H1 (cell line): ENCODE measurements at regions not wholly inside any gene's neighbourhood (a gene's known extent, or its start where the extent isn't known, plus 50 kb on each side); places are given as distances from the start of the nearest gene placed in this dataset.

Source experiments
- CTCF ChIA-PET: fragments of 300-600 bp; sonication (Branson Sonifier 250); formaldehyde crosslinking; loops from one replicate; lab custom pipeline; 2021; ENCODE audit not compliant: partially characterized antibody; lab: Charles Lee
- POLR2A ChIA-PET: fragments of 300-600 bp; sonication (Branson Sonifier 250); formaldehyde crosslinking; loops from one replicate; lab custom pipeline; 2021; ENCODE audit warnings: inconsistent platforms; ENCODE audit not compliant: partially characterized antibody; lab: Charles Lee
- DNase-seq, 2 experiments: peaks; one replicate each; pipeline versions ENCODE4 v3.0.0 to v3.0.0-alpha.2; 2010 to 2022; ENCODE audit warnings: low spot score in 2 of 2, low read depth in 1 of 2, mixed read lengths in 1 of 2
- FAIRE-seq: peaks from 2 replicates; lab custom pipeline; 2011; peaks lifted over from hg19 to GRCh38; lab: Jason Lieb, UNC
- H2AFZ ChIP-seq: 2 replicates; pipeline ENCODE4 v1.8.1; 2012; ENCODE audit warnings: low read length, inconsistent platforms
- H2AK5ac ChIP-seq: 2 replicates; pipeline ENCODE4 v1.6.1; 2013; ENCODE audit warnings: low read depth, low read length
- H2BK120ac ChIP-seq: replicated peaks from 2 replicates; pipeline ENCODE3; 2013; ENCODE audit warnings: low read depth, low read length, inconsistent platforms
- H2BK12ac ChIP-seq: 2 replicates; pipeline ENCODE4 v1.6.1; 2013; ENCODE audit warnings: low read depth, low read length
- H2BK15ac ChIP-seq: 2 replicates; pipeline ENCODE4 v1.6.1; 2013; ENCODE audit warnings: low read length
- H2BK20ac ChIP-seq: 2 replicates; pipeline ENCODE4 v1.6.1; 2013; ENCODE audit warnings: low read length
- H2BK5ac ChIP-seq: 2 replicates; pipeline ENCODE4 v1.6.1; 2013; ENCODE audit warnings: low read depth, low read length
- H3K14ac ChIP-seq: 2 replicates; pipeline ENCODE4 v1.6.1; 2013; ENCODE audit warnings: inconsistent platforms; ENCODE audit not compliant: insufficient read length
- H3K18ac ChIP-seq: 2 replicates; pipeline ENCODE4 v1.6.1; 2013; ENCODE audit warnings: low read length; ENCODE audit errors: extremely low read depth
- H3K23ac ChIP-seq: 2 replicates; pipeline ENCODE4 v1.6.1; 2013; ENCODE audit warnings: inconsistent platforms; ENCODE audit not compliant: insufficient read length
- H3K23me2 ChIP-seq: 2 replicates; pipeline ENCODE4 v1.6.1; 2013; ENCODE audit warnings: low read depth, low read length
- H3K27ac ChIP-seq: 2 replicates; pipeline ENCODE4 v1.6.1; 2011; ENCODE audit warnings: low read depth, low read length, inconsistent platforms
- H3K27me3 ChIP-seq, 4 experiments: replicated peaks in 1 of 4; 1 replicate in 1 of 4; 2 replicates in 3 of 4; pipeline versions ENCODE4 v1.6.1 to v1.8.1; 2011 to 2013; ENCODE audit warnings: low read length in 3 of 4, mild to moderate bottlenecking in 3 of 4, inconsistent platforms in 2 of 4, mixed read lengths in 2 of 4, moderate library complexity in 1 of 4; ENCODE audit not compliant: control insufficient read depth in 3 of 4, insufficient read depth in 3 of 4; ENCODE audit errors: extremely low read depth in 1 of 4
- H3K36me3 ChIP-seq, 4 experiments: 2 replicates each; pipeline versions ENCODE4 v1.6.1 to v1.8.1; 2011 to 2013; ENCODE audit warnings: mild to moderate bottlenecking in 4 of 4, low read length in 3 of 4, moderate library complexity in 2 of 4, control low read depth in 1 of 4, inconsistent platforms in 1 of 4; ENCODE audit not compliant: insufficient read depth in 4 of 4, control insufficient read depth in 2 of 4
- H3K4ac ChIP-seq: replicated peaks from 2 replicates; pipeline ENCODE3; 2013; ENCODE audit warnings: low read length, low read depth, mixed read lengths, inconsistent platforms; ENCODE audit not compliant: insufficient read length
- H3K4me1 ChIP-seq, 4 experiments: replicated peaks in 1 of 4; 1 replicate in 1 of 4; 2 replicates in 3 of 4; pipeline versions ENCODE4 v1.6.1 to v1.8.1; 2011 to 2013; ENCODE audit warnings: low read length in 3 of 4, inconsistent platforms in 2 of 4, mixed read lengths in 1 of 4; ENCODE audit not compliant: insufficient read depth in 4 of 4, control insufficient read depth in 3 of 4
- H3K4me2 ChIP-seq, 2 experiments: 2 replicates each; pipeline versions ENCODE4 v1.6.1 to v1.8.1; 2011 to 2013; ENCODE audit warnings: low read depth in 2 of 2, low read length in 2 of 2, control low read depth in 1 of 2, inconsistent platforms in 1 of 2, mild to moderate bottlenecking in 1 of 2; ENCODE audit not compliant: insufficient read depth in 1 of 2
- H3K4me3 ChIP-seq, 4 experiments: fragments of 200-600, 300-600 bp in 1 of 4; sonication (generic), shearing (Covaris generic), sonication (Bioruptor Twin) in 1 of 4; 2 replicates each; pipeline versions ENCODE4 v1.5.1 to v1.8.1; 2011 to 2016; ENCODE audit warnings: low read length in 4 of 4, low read depth in 3 of 4, control low read depth in 2 of 4, inconsistent platforms in 2 of 4, mild to moderate bottlenecking in 2 of 4, mixed read lengths in 1 of 4, moderate library complexity in 1 of 4; ENCODE audit not compliant: insufficient read depth in 2 of 4; ENCODE audit errors: extremely low read depth in 1 of 4
- H3K56ac ChIP-seq: replicated peaks from 2 replicates; pipeline ENCODE3; 2013; ENCODE audit warnings: low read depth, mild to moderate bottlenecking, mixed read lengths, low read length, inconsistent platforms; ENCODE audit not compliant: insufficient read length
- H3K79me1 ChIP-seq: 2 replicates; pipeline ENCODE4 v1.6.1; 2013; ENCODE audit warnings: low read depth, low read length, control low read depth
- H3K79me2 ChIP-seq, 2 experiments: 2 replicates each; pipeline versions ENCODE4 v1.6.1 to v1.8.1; 2012 to 2013; ENCODE audit warnings: low read length in 2 of 2, mild to moderate bottlenecking in 2 of 2, inconsistent platforms in 1 of 2; ENCODE audit not compliant: insufficient read depth in 2 of 2, control insufficient read depth in 1 of 2
- H3K9ac ChIP-seq, 4 experiments: replicated peaks in 1 of 4; 1 replicate in 1 of 4; 2 replicates in 3 of 4; pipeline versions ENCODE4 v1.6.1 to v1.8.1; 2011 to 2013; ENCODE audit warnings: low read depth in 3 of 4, low read length in 3 of 4, control low read depth in 2 of 4, mild to moderate bottlenecking in 2 of 4, moderate library complexity in 2 of 4, inconsistent platforms in 1 of 4; ENCODE audit errors: extremely low read depth in 1 of 4
- H3K9me3 ChIP-seq, 2 experiments: 2 replicates each; pipeline versions ENCODE4 v1.6.1 to v1.8.1; 2012 to 2013; ENCODE audit warnings: mild to moderate bottlenecking in 2 of 2, moderate library complexity in 2 of 2, control low read depth in 1 of 2, inconsistent platforms in 1 of 2, low read depth in 1 of 2, low read length in 1 of 2, mixed read lengths in 1 of 2; ENCODE audit not compliant: insufficient read depth in 2 of 2
- H4K20me1 ChIP-seq, 2 experiments: replicated peaks in 1 of 2; 2 replicates each; pipeline versions ENCODE3 to v1.8.1; 2011 to 2013; ENCODE audit warnings: inconsistent platforms in 2 of 2, low read length in 2 of 2, mild to moderate bottlenecking in 1 of 2; ENCODE audit not compliant: insufficient read depth in 2 of 2, control insufficient read depth in 1 of 2
- H4K5ac ChIP-seq: 2 replicates; pipeline ENCODE4 v1.6.1; 2013; ENCODE audit warnings: low read length, low read depth, mixed read lengths, inconsistent platforms; ENCODE audit not compliant: insufficient read length
- H4K8ac ChIP-seq: 2 replicates; pipeline ENCODE4 v1.8.0; 2013; ENCODE audit warnings: mild to moderate bottlenecking, moderate library complexity, low read length, inconsistent platforms; ENCODE audit not compliant: insufficient read depth; ENCODE audit errors: extremely low read depth
- H4K91ac ChIP-seq: replicated peaks from 2 replicates; pipeline ENCODE3; 2013; ENCODE audit warnings: low read length, mixed read lengths, inconsistent platforms; ENCODE audit not compliant: insufficient read length
- KDM5A ChIP-seq: fragments of 200-600 bp; IDR thresholded peaks from 2 replicates; pipeline ENCODE4 v1.7.1; 2012; ENCODE audit warnings: mild to moderate bottlenecking, low read length, inconsistent platforms, mixed read lengths
- POLR2A ChIP-seq, 2 experiments: IDR thresholded peaks; 1 replicate in 1 of 2; 2 replicates in 1 of 2; pipeline ENCODE4 v1.6.1; 2011; ENCODE audit warnings: low read depth in 2 of 2, low read length in 2 of 2, mild to moderate bottlenecking in 2 of 2; ENCODE audit errors: control extremely low read depth in 1 of 2
- RAD21 ChIP-seq, 2 experiments: IDR thresholded peaks in 1 of 2; conservative IDR thresholded peaks in 1 of 2; 2 replicates each; pipeline ENCODE4 v1.6.1; 2011; ENCODE audit warnings: low read depth in 2 of 2, low read length in 2 of 2, improper control_type of control experiment in 1 of 2, inconsistent platforms in 1 of 2, mild to moderate bottlenecking in 1 of 2, moderate library complexity in 1 of 2
- RFX5 ChIP-seq: IDR thresholded peaks from 2 replicates; pipeline ENCODE4 v1.6.1; 2011; ENCODE audit warnings: low read depth, low read length, improper control_type of control experiment, borderline replicate concordance
- SIN3A ChIP-seq, 2 experiments: IDR thresholded peaks in 1 of 2; conservative IDR thresholded peaks in 1 of 2; 2 replicates each; pipeline ENCODE4 v1.6.1; 2011 to 2012; ENCODE audit warnings: low read length in 2 of 2, improper control_type of control experiment in 1 of 2, low read depth in 1 of 2, mild to moderate bottlenecking in 1 of 2
- TAF1 ChIP-seq: IDR thresholded peaks from 2 replicates; pipeline ENCODE4 v1.6.1; 2011; ENCODE audit warnings: mild to moderate bottlenecking, low read depth, low read length
- TEAD4 ChIP-seq: IDR thresholded peaks from 2 replicates; pipeline ENCODE4 v1.6.1; 2012; ENCODE audit warnings: low read depth, low read length, inconsistent platforms, mixed read lengths
- WGBS, 2 experiments: shearing (Covaris generic) in 1 of 2; methylation state at CpG; one replicate each; pipeline versions ENCODE4 v1.1.6 to v1.1.7; 2013 to 2015; ENCODE audit warnings: low lambda C conversion rate in 2 of 2, mixed read lengths in 2 of 2, inconsistent platforms in 1 of 2, low coverage in 1 of 2, missing lambda C conversion rate in 1 of 2; ENCODE audit not compliant: insufficient replicate concordance in 2 of 2, insufficient coverage in 1 of 2, insufficient read length in 1 of 2; ENCODE audit errors: extremely low coverage in 1 of 2, missing lambda C conversion rate in 1 of 2; 5-methylcytosine and 5-hydroxymethylcytosine counted together
- TF ChIP-seq, protein P1 (sequence below), 3 experiments: IDR thresholded peaks; 1 replicate in 2 of 3; 2 replicates in 1 of 3; pipeline versions ENCODE4 v1.5.1 to v1.6.1; 2011; ENCODE audit warnings: low read length in 3 of 3, mild to moderate bottlenecking in 3 of 3, inconsistent platforms in 2 of 3, low read depth in 1 of 3, moderate library complexity in 1 of 3; ENCODE audit not compliant: insufficient read depth in 1 of 3; ENCODE audit errors: control extremely low read depth in 1 of 3

DNA sequence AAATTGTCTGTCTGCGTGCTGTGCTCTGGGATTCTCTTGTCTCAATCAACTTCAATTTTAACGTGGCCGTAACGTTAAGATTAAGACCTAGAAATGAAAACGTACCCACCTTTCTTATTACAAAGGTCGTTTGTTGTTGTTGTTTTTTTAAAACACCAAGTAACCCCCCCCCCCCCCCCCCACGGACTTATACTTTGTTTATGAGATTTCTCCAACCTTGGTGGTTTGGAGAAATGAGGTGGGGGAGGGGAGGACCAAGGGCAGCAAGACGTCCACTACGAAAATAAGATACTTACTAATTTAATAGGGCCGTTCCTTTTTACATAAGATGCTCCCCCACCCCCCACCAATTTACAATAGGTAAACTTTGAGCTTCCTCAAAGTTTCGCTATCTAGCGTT lies 244.4 kb upstream of the TOPAZ1 start:
- ChIA-PET POLR2A (interaction anchor here (0.7 to 2.4 kb wide), 6 partner anchors 22 to 843 kb away, joined by 3 to 6 read pairs (median 4); no protein-coding TSS in a partner anchor), CTCF (interaction anchor here (0.9 to 1.8 kb wide), 3 partner anchors 80 to 190 kb away, joined by 3 to 14 read pairs (median 3); no protein-coding TSS in a partner anchor)

More for the DNA sequence above, 244.4 kb upstream of the TOPAZ1 start:
- TF ChIP-seq KDM5A (no peak), TEAD4 (no peak), RAD21 (IDR thresholded peaks at IDR 0.05 in 1 of 2, conservative IDR thresholded peaks at IDR 0.05 in 1 of 2; ENCODE audit: low read depth in 2 of 2, low read length in 2 of 2) (no peak), RFX5 (no peak), TAF1 (no peak), SIN3A (conservative IDR thresholded peaks at IDR 0.05 in 1 of 2, IDR thresholded peaks at IDR 0.05 in 1 of 2; ENCODE audit: low read depth in 1 of 2, low read length in 2 of 2) (no peak), POLR2A (IDR thresholded peaks at IDR 0.05; ENCODE audit: control extremely low read depth in 1 of 2, low read depth in 2 of 2, low read length in 2 of 2) (no peak)
- TF ChIP-seq, protein P1, sequence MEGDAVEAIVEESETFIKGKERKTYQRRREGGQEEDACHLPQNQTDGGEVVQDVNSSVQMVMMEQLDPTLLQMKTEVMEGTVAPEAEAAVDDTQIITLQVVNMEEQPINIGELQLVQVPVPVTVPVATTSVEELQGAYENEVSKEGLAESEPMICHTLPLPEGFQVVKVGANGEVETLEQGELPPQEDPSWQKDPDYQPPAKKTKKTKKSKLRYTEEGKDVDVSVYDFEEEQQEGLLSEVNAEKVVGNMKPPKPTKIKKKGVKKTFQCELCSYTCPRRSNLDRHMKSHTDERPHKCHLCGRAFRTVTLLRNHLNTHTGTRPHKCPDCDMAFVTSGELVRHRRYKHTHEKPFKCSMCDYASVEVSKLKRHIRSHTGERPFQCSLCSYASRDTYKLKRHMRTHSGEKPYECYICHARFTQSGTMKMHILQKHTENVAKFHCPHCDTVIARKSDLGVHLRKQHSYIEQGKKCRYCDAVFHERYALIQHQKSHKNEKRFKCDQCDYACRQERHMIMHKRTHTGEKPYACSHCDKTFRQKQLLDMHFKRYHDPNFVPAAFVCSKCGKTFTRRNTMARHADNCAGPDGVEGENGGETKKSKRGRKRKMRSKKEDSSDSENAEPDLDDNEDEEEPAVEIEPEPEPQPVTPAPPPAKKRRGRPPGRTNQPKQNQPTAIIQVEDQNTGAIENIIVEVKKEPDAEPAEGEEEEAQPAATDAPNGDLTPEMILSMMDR (IDR thresholded peaks at IDR 0.05; ENCODE audit: control extremely low read depth in 1 of 3, insufficient read depth in 1 of 3, low read depth in 1 of 3, low read length in 3 of 3) = no peak
- peak overlapping the region; percentile 61; the same call in 1 of the 2 replicates for H2AFZ ChIP-seq
- WGBS, 2 experiments = 1% methylated on average over 12 of the region's 12 CpGs; no CpG with 5 or more reads in 1 of the 2 experiments
- no peak overlapping the region for H2BK5ac ChIP-seq
- peaks cover 40 to 73% (median 67%) of the 10 kb centered on the region in 4 experiments for H3K27me3 ChIP-seq
- H2BK15ac ChIP-seq = no peak overlapping the region
- 0 out of 2 replicates have a peak overlapping the region, but pooled peaks have one; percentile 48 for H2BK20ac ChIP-seq
- H3K9me3 ChIP-seq = peaks cover 0 to 2% of the 10 kb centered on the region in 2 experiments; a peak in 2 of 4 replicates
- H3K36me3 ChIP-seq = no peaks in the 10 kb centered on the region; a peak in 1 of 8 replicates
- no peak overlapping the region for H2AK5ac ChIP-seq
- peak overlapping the region; percentile 86; the same call in 1 of the 2 replicates for H3K18ac ChIP-seq
- H3K23me2 ChIP-seq = peaks cover 48% of the 10 kb centered on the region
- DNase-seq = no peak
- H3K14ac ChIP-seq = no peak overlapping the region
- no peak overlapping the region for H3K56ac ChIP-seq
- H3K79me2 ChIP-seq = no peaks in the 10 kb centered on the region
- H3K27ac ChIP-seq = no peak overlapping the region
- H4K5ac ChIP-seq = no peak overlapping the region
- H3K4me2 ChIP-seq = peak overlapping the region; percentile 91 to 100
- no peak overlapping the region for H3K23ac ChIP-seq
- peaks cover 0 to 31% (median 17%) of the 10 kb centered on the region in 4 experiments; a peak in 6 of 7 replicates for H3K4me1 ChIP-seq
- no peak overlapping the region for H3K4ac ChIP-seq
- H3K9ac ChIP-seq = no peak overlapping the region
- peak overlapping the region; percentile 48 to 75 (median 65) for H3K4me3 ChIP-seq
- H4K20me1 ChIP-seq = no peaks in the 10 kb centered on the region
- FAIRE-seq = no peak
- H2BK120ac ChIP-seq = no peak overlapping the region
- H4K91ac ChIP-seq = peak overlapping the region; percentile 8
- peak overlapping the region; percentile 96; the same call in 1 of the 2 replicates for H2BK12ac ChIP-seq
- H4K8ac ChIP-seq = no peak overlapping the region
- H3K79me1 ChIP-seq = no peaks in the 10 kb centered on the region
